ENCODE measurements at regions not wholly inside any gene's neighbourhood (a gene's known extent, or its start where the extent isn't known, plus 50 kb on each side); places are given as distances from the start of the nearest gene placed in this dataset.

GRCh38 chr15:91412138-91412928 is 312.3 kb downstream of the SV2B start:
- TF ChIP-seq POLR2A (IDR thresholded peaks at IDR 0.05) (no peak), CTCF (IDR thresholded peaks at IDR 0.05) (no peak)

Data from testis (tissue), 2 donors.